ENCODE measurements at regions not wholly inside any gene's neighbourhood (a gene's known extent, or its start where the extent isn't known, plus 50 kb on each side); places are given as distances from the start of the nearest gene placed in this dataset.
"Not testable (repeated sequence)": the region's sequence is repeated elsewhere in the genome, so short reads cannot be mapped to it uniquely, and the experiment has no call there.

DNA sequence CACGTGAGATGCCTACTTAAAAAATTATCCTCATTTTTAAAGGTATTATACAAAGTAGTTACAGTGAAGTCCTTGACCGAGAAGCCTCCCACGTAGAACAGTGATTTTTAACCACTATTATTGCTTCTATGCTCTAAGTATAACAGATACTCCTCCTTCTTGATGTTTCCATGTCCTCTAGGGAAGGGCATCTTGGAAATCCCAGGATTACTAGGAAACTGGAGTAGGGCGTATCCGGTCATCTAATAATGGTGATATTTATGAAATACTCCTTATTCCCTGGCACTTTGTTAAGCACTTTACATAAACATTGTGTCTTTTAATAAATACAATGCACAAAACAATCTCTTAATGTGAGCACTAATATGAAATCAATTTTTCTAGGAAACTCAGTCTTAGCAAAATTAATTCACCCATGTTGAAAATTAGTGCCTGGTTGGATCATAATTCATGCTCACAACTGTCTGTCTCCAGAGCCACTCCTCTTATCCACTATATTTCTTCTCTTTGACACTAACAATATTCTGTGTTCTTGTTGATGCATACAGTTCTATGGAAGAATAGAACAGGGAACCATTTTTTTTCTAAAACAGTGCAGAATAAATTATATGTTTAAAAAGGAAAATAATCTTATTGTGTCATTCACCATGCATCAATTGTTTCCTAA, 128.6 kb upstream of the SEMA3E start:
- WGBS (ENCODE audit: insufficient coverage): no CpG with 5 or more reads among the region's 5 CpGs
- Histone ChIP-seq H3K4me1 (ENCODE audit: control insufficient read depth, insufficient read depth, low read length) (no peaks in the 10 kb centered on the region), H3K36me3 (ENCODE audit: control insufficient read depth, insufficient read depth, low read length) (no peaks in the 10 kb centered on the region)

DNA sequence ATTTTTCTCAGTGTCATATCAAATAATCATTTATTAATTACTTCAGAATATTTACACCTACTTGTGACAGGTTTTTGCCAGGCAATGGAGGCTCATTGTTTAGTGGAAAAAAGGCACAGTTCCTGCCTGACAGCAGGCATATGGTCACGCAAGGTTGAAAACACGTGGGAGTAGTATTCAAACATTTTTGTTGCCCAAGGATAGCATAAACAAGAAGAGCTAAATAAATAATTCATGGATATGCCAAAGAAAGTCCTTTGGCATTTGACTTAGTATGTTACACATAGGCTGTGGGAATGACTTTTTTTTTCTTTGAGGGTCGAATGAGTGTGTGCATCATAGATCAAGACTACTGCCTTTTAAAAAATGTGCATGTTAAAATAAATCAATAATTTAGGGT, 120.5 kb upstream of the SEMA3E start:
- H3K27ac ChIP-seq (ENCODE audit: low read length): no peak overlapping the region
- no peak overlapping the region for H3K4me3 ChIP-seq (ENCODE audit: low read length)
- no peak for DNase-seq
- no peaks in the 10 kb centered on the region for H3K4me1 ChIP-seq (ENCODE audit: control insufficient read depth, insufficient read depth, low read length)
- H3K36me3 ChIP-seq (ENCODE audit: control insufficient read depth, insufficient read depth, low read length): no peaks in the 10 kb centered on the region
- H3K9me3 ChIP-seq (replicated peaks; ENCODE audit: control insufficient read depth, low read depth, low read length): no peaks in the 10 kb centered on the region
- H3K27me3 ChIP-seq (ENCODE audit: control insufficient read depth, insufficient read depth, low read length): no peaks in the 10 kb centered on the region
- no CpG with 5 or more reads among the region's 3 CpGs for WGBS (ENCODE audit: insufficient coverage)

More for the DNA sequence above, 128.6 kb upstream of the SEMA3E start:
- H3K4me3 ChIP-seq (ENCODE audit: low read length): no peak overlapping the region
- H3K9me3 ChIP-seq (replicated peaks; ENCODE audit: control insufficient read depth, low read depth, low read length): no peaks in the 10 kb centered on the region
- H3K27me3 ChIP-seq (ENCODE audit: control insufficient read depth, insufficient read depth, low read length): no peaks in the 10 kb centered on the region
- DNase-seq: no peak
- no peak overlapping the region for H3K27ac ChIP-seq (ENCODE audit: low read length)

DNA sequence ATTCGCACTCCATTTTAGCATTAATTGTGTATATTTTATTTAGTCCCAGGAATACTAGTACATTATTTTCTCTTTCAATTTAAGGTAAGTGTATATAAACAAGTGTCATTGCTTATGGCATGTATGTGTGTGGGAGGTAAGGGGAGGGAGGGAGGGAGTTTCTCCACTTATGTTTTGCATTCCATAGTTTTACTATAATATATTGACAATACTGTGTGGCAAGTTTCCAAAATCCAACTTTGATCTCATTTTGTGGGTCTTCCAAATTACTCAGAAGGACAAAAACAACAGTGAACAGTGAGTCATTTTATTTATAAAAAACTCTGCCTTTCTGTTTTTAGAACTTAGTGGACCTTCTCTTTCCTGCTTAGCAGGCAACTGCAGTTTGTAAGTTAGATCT, 102.3 kb upstream of the SEMA3E start:
- H3K27me3 ChIP-seq (ENCODE audit: control insufficient read depth, insufficient read depth, low read length): no peaks in the 10 kb centered on the region
- H3K9me3 ChIP-seq (replicated peaks; ENCODE audit: control insufficient read depth, low read depth, low read length): peaks cover 4% of the 10 kb centered on the region
- H3K4me1 ChIP-seq (ENCODE audit: control insufficient read depth, insufficient read depth, low read length): no peaks in the 10 kb centered on the region
- no peak overlapping the region for H3K4me3 ChIP-seq (ENCODE audit: low read length)
- H3K36me3 ChIP-seq (ENCODE audit: control insufficient read depth, insufficient read depth, low read length): no peaks in the 10 kb centered on the region
- no CpG with 5 or more reads among the region's 1 CpG for WGBS (ENCODE audit: insufficient coverage)
- DNase-seq: no peak
- no peak overlapping the region for H3K27ac ChIP-seq (ENCODE audit: low read length)

DNA sequence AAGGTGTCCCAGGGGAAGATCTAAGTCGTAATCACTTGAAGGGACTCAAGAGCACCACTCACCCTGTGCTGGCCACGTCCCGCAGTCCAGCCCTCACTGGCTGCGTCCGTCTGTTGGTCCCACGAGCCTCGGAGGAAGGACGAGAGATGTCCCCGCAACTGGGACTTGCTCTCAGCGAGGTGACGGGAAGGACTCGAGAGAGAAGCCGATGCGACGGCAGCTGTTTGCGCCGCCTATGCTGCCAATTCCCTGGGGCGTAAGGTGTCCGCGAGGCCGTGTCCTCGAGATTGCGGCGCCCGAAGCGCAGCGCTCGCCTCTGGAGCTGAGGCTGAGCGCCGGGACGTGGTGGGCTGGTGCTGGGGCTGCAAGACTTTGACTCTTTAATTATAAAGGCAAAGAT, 100.6 kb upstream of the SEMA3E start:
- Histone ChIP-seq H3K27me3 (ENCODE audit: control insufficient read depth, insufficient read depth, low read length) (no peaks in the 10 kb centered on the region), H3K9me3 (replicated peaks; ENCODE audit: control insufficient read depth, low read depth, low read length) (peaks cover 4% of the 10 kb centered on the region), H3K36me3 (ENCODE audit: control insufficient read depth, insufficient read depth, low read length) (no peaks in the 10 kb centered on the region), H3K4me3 (ENCODE audit: low read length) (no peak overlapping the region), H3K27ac (ENCODE audit: low read length) (no peak overlapping the region), H3K4me1 (ENCODE audit: control insufficient read depth, insufficient read depth, low read length) (no peaks in the 10 kb centered on the region)
- DNase-seq: no peak
- WGBS (ENCODE audit: insufficient coverage): 96% methylated on average over 28 of the region's 31 CpGs

DNA sequence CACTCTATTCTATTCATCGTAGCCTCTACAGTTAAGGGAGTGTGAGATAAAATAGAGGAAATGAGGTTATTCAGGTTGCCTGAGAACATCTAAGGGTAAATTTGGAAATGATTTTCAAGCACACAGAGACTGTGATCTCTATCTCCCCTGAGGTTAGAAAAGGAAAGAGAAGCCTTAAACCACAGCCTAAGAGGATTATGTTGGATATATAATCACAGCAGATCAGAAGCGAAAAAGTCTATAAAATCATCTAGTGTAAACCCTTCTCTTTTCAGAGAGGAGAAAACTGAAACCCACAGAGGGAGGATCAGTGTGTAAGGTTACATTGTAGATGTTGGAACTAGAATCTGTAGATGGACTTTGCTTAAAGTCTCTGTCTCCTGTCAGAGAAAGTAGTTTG, 90.6 kb upstream of the SEMA3E start:
- no CpG with 5 or more reads among the region's 2 CpGs for WGBS (ENCODE audit: insufficient coverage)
- Histone ChIP-seq H3K9me3 (replicated peaks; ENCODE audit: control insufficient read depth, low read depth, low read length) (no peaks in the 10 kb centered on the region), H3K4me1 (ENCODE audit: control insufficient read depth, insufficient read depth, low read length) (no peaks in the 10 kb centered on the region), H3K36me3 (ENCODE audit: control insufficient read depth, insufficient read depth, low read length) (no peaks in the 10 kb centered on the region), H3K27me3 (ENCODE audit: control insufficient read depth, insufficient read depth, low read length) (no peaks in the 10 kb centered on the region), H3K4me3 (ENCODE audit: low read length) (no peak overlapping the region), H3K27ac (ENCODE audit: low read length) (no peak overlapping the region)
- no peak for DNase-seq

DNA sequence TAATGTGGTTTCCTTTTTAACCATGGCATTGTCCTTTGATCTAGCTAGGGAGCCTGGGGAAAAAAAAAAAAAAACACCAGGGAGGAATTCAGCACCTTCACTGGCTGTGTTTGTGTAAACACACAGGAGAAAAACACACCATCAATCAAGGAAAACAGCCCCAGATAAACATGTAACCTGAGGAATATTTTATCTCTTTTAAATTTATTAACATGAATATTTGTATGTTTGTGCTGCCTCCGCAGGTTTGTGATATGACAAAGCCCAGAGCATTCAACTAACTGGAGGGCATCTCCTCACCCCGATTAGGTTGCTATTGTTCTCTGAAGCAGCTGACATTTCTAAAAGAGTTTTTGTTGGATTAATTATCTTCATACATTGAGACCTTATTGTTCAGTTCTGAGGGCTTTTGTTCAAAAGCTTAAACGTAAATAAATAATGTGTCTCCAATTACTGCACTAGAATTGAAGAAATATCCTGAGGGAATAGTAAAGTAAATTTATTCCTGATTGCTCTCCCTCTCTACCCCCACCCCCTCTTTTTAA, 89.4 kb upstream of the SEMA3E start:
- Histone ChIP-seq H3K4me1 (ENCODE audit: control insufficient read depth, insufficient read depth, low read length) (no peaks in the 10 kb centered on the region), H3K27ac (ENCODE audit: low read length) (no peak overlapping the region), H3K4me3 (ENCODE audit: low read length) (no peak overlapping the region), H3K9me3 (replicated peaks; ENCODE audit: control insufficient read depth, low read depth, low read length) (no peaks in the 10 kb centered on the region), H3K27me3 (ENCODE audit: control insufficient read depth, insufficient read depth, low read length) (no peaks in the 10 kb centered on the region), H3K36me3 (ENCODE audit: control insufficient read depth, insufficient read depth, low read length) (no peaks in the 10 kb centered on the region)
- WGBS (ENCODE audit: insufficient coverage): no CpG with 5 or more reads among the region's 3 CpGs
- no peak for DNase-seq

DNA sequence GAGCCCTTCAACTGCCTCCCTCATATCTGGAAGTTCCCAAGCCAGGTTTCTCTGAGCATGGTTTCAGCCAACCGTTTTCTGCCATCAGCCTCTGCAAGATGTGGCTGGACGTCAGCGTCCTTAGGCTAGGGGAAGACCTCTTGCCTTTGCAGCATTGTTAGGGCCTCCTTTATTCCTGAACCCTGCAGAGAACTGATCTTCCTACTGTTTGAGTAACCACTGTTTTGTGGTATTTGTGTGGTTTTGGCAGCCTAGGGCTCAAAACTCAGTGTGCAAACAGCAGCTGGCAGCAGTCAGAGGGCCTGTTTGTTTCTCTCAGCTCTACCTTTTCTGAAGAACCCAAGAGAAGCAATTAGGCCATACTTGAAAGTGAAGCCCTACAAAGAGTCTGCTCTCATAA, 83.4 kb upstream of the SEMA3E start:
- Histone ChIP-seq H3K36me3 (ENCODE audit: control insufficient read depth, insufficient read depth, low read length) (no peaks in the 10 kb centered on the region), H3K27me3 (ENCODE audit: control insufficient read depth, insufficient read depth, low read length) (no peaks in the 10 kb centered on the region), H3K9me3 (replicated peaks; ENCODE audit: control insufficient read depth, low read depth, low read length) (no peaks in the 10 kb centered on the region), H3K4me1 (ENCODE audit: control insufficient read depth, insufficient read depth, low read length) (no peaks in the 10 kb centered on the region), H3K4me3 (ENCODE audit: low read length) (no peak overlapping the region), H3K27ac (ENCODE audit: low read length) (no peak overlapping the region)
- WGBS (ENCODE audit: insufficient coverage): 83% methylated on average over 1 of the region's 3 CpGs
- no peak for DNase-seq

DNA sequence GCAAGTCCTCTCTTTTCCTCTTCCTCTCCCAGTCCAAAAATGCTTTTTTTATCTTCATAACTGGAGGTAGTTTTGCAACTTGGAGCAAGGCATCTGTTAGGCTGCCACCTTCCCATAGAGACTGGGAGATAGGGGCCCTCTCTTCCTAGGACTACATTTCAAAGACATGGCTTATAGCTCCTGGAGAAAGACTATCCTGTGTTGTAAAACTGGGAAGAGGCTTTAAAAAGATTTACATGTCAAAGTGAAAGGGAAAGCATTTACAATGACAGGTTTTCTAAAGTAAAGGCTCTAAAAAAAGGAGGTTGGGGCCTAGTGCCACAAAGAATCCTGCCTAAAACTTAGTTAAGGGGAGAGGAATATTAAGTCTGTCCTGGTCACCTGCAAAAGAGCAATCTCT, 82.2 kb upstream of the SEMA3E start:
- Histone ChIP-seq H3K9me3 (replicated peaks; ENCODE audit: control insufficient read depth, low read depth, low read length) (no peaks in the 10 kb centered on the region), H3K36me3 (ENCODE audit: control insufficient read depth, insufficient read depth, low read length) (no peaks in the 10 kb centered on the region), H3K27me3 (ENCODE audit: control insufficient read depth, insufficient read depth, low read length) (no peaks in the 10 kb centered on the region), H3K4me1 (ENCODE audit: control insufficient read depth, insufficient read depth, low read length) (no peaks in the 10 kb centered on the region), H3K27ac (ENCODE audit: low read length) (no peak overlapping the region), H3K4me3 (ENCODE audit: low read length) (no peak overlapping the region)
- DNase-seq: no peak

DNA sequence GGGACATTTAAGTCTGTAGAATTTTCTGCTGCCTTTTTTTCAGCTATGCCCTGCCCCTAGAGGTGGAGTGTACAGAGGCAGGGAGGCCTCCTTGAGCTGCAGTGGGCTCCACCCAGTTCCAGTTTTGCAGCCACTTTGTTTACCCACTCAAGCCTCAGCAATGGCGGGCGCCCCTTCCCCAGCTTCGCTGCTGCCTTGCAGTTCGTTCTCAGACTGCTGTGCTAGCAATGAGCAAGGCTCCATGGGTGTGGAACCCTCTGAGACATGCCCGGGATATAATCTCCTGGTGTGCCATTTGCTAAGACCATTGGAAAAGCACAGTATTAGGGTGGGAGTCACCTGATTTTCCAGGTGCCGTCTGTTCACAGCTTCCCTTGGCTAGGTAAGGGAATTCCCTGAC, 68.0 kb upstream of the SEMA3E start:
- H3K4me1 ChIP-seq (ENCODE audit: control insufficient read depth, insufficient read depth, low read length); H3K27ac ChIP-seq (ENCODE audit: low read length); H3K36me3 ChIP-seq (ENCODE audit: control insufficient read depth, insufficient read depth, low read length); H3K9me3 ChIP-seq (replicated peaks; ENCODE audit: control insufficient read depth, low read depth, low read length); H3K4me3 ChIP-seq (ENCODE audit: low read length); H3K27me3 ChIP-seq (ENCODE audit: control insufficient read depth, insufficient read depth, low read length); DNase-seq: not testable (repeated sequence)
- 95% methylated on average over 4 of the region's 6 CpGs for WGBS (ENCODE audit: insufficient coverage)

DNA sequence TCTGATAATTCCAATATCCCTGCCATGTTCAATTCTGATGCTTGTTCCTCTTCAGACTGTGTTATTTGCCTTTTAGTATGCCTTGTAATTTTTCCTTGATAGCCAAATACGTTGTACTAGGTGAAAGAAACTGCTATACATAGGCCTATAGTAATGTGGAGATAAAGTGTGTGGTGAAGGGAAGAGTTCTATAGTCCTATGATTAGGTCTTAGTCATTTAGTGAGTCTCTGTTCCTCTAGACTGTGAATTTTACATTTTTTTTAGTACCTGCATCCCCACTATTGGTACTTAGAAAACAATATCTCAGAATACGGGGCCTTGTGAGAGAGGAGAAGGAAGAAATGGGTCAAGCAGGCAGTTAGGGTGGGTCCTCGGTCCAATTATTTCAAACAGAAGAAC, 59.6 kb upstream of the SEMA3E start:
- no peaks in the 10 kb centered on the region for H3K9me3 ChIP-seq (replicated peaks; ENCODE audit: control insufficient read depth, low read depth, low read length)
- 80% methylated on average over 1 of the region's 3 CpGs for WGBS (ENCODE audit: insufficient coverage)
- H3K36me3 ChIP-seq (ENCODE audit: control insufficient read depth, insufficient read depth, low read length): no peaks in the 10 kb centered on the region
- no peak for DNase-seq
- H3K4me1 ChIP-seq (ENCODE audit: control insufficient read depth, insufficient read depth, low read length): no peaks in the 10 kb centered on the region
- no peak overlapping the region for H3K4me3 ChIP-seq (ENCODE audit: low read length)
- no peaks in the 10 kb centered on the region for H3K27me3 ChIP-seq (ENCODE audit: control insufficient read depth, insufficient read depth, low read length)
- no peak overlapping the region for H3K27ac ChIP-seq (ENCODE audit: low read length)

DNA sequence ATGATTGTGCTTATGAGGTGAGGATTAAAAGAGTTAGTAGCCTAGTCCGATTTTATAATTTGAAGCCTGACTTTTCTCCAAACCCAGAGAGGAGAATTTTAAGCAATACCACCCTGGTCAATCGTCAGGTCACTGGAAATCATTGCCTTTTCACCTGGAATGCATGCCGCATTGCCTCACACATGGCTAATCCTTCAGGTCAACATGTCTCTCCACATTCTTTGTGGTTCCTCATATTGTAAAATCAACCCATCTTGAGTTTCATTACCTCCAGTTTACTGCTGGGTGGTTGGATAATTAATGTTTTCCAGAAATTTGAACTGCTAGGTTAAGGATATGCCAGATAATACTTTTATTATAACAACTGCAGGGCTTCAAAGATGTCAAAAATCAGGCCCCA, 55.6 kb upstream of the SEMA3E start:
- no peaks in the 10 kb centered on the region for H3K9me3 ChIP-seq (replicated peaks; ENCODE audit: control insufficient read depth, low read depth, low read length)
- H3K27ac ChIP-seq (ENCODE audit: low read length): no peak overlapping the region
- no peaks in the 10 kb centered on the region for H3K36me3 ChIP-seq (ENCODE audit: control insufficient read depth, insufficient read depth, low read length)
- H3K4me3 ChIP-seq (ENCODE audit: low read length): no peak overlapping the region
- no peak for DNase-seq
- no peaks in the 10 kb centered on the region for H3K27me3 ChIP-seq (ENCODE audit: control insufficient read depth, insufficient read depth, low read length)
- no peaks in the 10 kb centered on the region for H3K4me1 ChIP-seq (ENCODE audit: control insufficient read depth, insufficient read depth, low read length)
- WGBS (ENCODE audit: insufficient coverage): 77% methylated on average over 2 of the region's 3 CpGs
